Neural cell (in vitro differentiated cells): ENCODE measurements at regions not wholly inside any gene's neighbourhood (a gene's known extent, or its start where the extent isn't known, plus 50 kb on each side); places are given as distances from the start of the nearest gene placed in this dataset.

Source experiments
- H2AFZ ChIP-seq: fragments of 200-600, 300-800 bp; sonication (generic), shearing (Covaris generic); 2 replicates; pipeline ENCODE4 v1.6.0; 2014; ENCODE audit warnings: low read depth, mild to moderate bottlenecking, antibody characterized with exemption, low read length, moderate library complexity
- H3F3A ChIP-seq: fragments of 200-600 bp; shearing (Covaris generic); 2 replicates; pipeline ENCODE4 v1.6.1; 2016; ENCODE audit warnings: mild to moderate bottlenecking, moderate library complexity, mixed read lengths, antibody characterized with exemption, low read length; ENCODE audit not compliant: insufficient read depth, poor library complexity, severe bottlenecking
- H3K27ac ChIP-seq: fragments of 200-600, 300-800 bp; sonication (generic), shearing (Covaris generic); 2 replicates; pipeline ENCODE4 v1.5.1; 2014; ENCODE audit warnings: mild to moderate bottlenecking, low read length, moderate library complexity
- H3K27me3 ChIP-seq: fragments of 300-800, 200-600 bp; sonication (generic), shearing (Covaris generic); 2 replicates; pipeline ENCODE4 v1.6.0; 2014; ENCODE audit warnings: mild to moderate bottlenecking, low read depth, low read length, moderate library complexity; ENCODE audit not compliant: insufficient read depth
- H3K36me3 ChIP-seq: fragments of 300-800, 200-600 bp; sonication (generic), shearing (Covaris generic); 2 replicates; pipeline ENCODE4 v1.5.1; 2014; ENCODE audit warnings: mild to moderate bottlenecking, antibody characterized with exemption, low read length, moderate library complexity; ENCODE audit not compliant: insufficient read depth
- H3K4me2 ChIP-seq: fragments of 300-800, 200-600 bp; sonication (generic), shearing (Covaris generic); 2 replicates; pipeline ENCODE4 v1.6.0; 2014; ENCODE audit warnings: mild to moderate bottlenecking, low read length
- H3K4me3 ChIP-seq: fragments of 300-800, 200-600 bp; sonication (generic), shearing (Covaris generic); 2 replicates; pipeline ENCODE4 v1.5.1; 2014; ENCODE audit warnings: mild to moderate bottlenecking, low read length, moderate library complexity
- H3K79me2 ChIP-seq: fragments of 200-600 bp; shearing (Covaris generic); replicated peaks from 2 replicates; pipeline ENCODE4 v1.6.0; 2014; ENCODE audit warnings: mild to moderate bottlenecking, low read length, moderate library complexity; ENCODE audit not compliant: insufficient read depth
- H3K9ac ChIP-seq: fragments of 300-800, 200-600 bp; sonication (generic), shearing (Covaris generic); 2 replicates; pipeline ENCODE4 v1.6.1; 2016; ENCODE audit warnings: mild to moderate bottlenecking, low read length, mixed read lengths
- H3K9me2 ChIP-seq: fragments of 200-600 bp; shearing (Covaris generic); 2 replicates; pipeline ENCODE4 v1.6.1; 2016; ENCODE audit warnings: mild to moderate bottlenecking, low read length, mixed read lengths; ENCODE audit not compliant: insufficient read depth
- H3K9me3 ChIP-seq: fragments of 200-600, 300-800 bp; sonication (generic), shearing (Covaris generic); 2 replicates; pipeline ENCODE4 v1.6.1; 2016; ENCODE audit warnings: mild to moderate bottlenecking, mixed run types, low read length, moderate library complexity, mixed read lengths
- H4K20me1 ChIP-seq: fragments of 200-600 bp; shearing (Covaris generic); 2 replicates; pipeline ENCODE4 v1.6.1; 2016; ENCODE audit warnings: mild to moderate bottlenecking, mixed run types; ENCODE audit not compliant: insufficient read depth
- CTCF ChIP-seq: fragments of 450-650 bp; IDR thresholded peaks from 2 replicates; pipeline ENCODE4 v1.5.1; 2014; ENCODE audit warnings: antibody characterized with exemption, mild to moderate bottlenecking, moderate library complexity; ENCODE audit not compliant: poor library complexity, severe bottlenecking
- EP300 ChIP-seq: fragments of 450-650 bp; conservative IDR thresholded peaks from 2 replicates; pipeline ENCODE4 v1.6.1; 2014; ENCODE audit warnings: antibody characterized with exemption, mild to moderate bottlenecking, moderate library complexity; ENCODE audit not compliant: poor library complexity, severe bottlenecking
- EZH2 ChIP-seq: fragments of 200-600, 300-800 bp; shearing (Covaris generic), sonication (generic); IDR thresholded peaks from 2 replicates; pipeline ENCODE4 v1.6.1; 2014; ENCODE audit warnings: antibody characterized with exemption, low read length, borderline replicate concordance, mild to moderate bottlenecking; ENCODE audit not compliant: insufficient read depth, poor library complexity, severe bottlenecking
- MXI1 ChIP-seq: fragments of 450-650 bp; conservative IDR thresholded peaks from 2 replicates; pipeline ENCODE4 v1.6.1; 2014; ENCODE audit warnings: antibody characterized with exemption, mild to moderate bottlenecking; ENCODE audit not compliant: poor library complexity, severe bottlenecking
- POLR2AphosphoS5 ChIP-seq: IDR thresholded peaks from 2 replicates; pipeline ENCODE4 v1.6.1; 2012
- RAD21 ChIP-seq: fragments of 450-650 bp; conservative IDR thresholded peaks from 2 replicates; pipeline ENCODE4 v1.6.1; 2014; ENCODE audit warnings: antibody characterized with exemption, mild to moderate bottlenecking, moderate library complexity
- SMC3 ChIP-seq: fragments of 450-650 bp; conservative IDR thresholded peaks from 2 replicates; pipeline ENCODE4 v1.6.1; 2014; ENCODE audit warnings: antibody characterized with exemption, mild to moderate bottlenecking, moderate library complexity; ENCODE audit not compliant: poor library complexity
- TAF1 ChIP-seq: IDR thresholded peaks from 2 replicates; pipeline ENCODE4 v1.6.1; 2012; ENCODE audit warnings: low read depth
- TF ChIP-seq, protein P1 (sequence below): IDR thresholded peaks from 2 replicates; pipeline ENCODE4 v1.6.1; 2012; ENCODE audit warnings: borderline replicate concordance

DNA sequence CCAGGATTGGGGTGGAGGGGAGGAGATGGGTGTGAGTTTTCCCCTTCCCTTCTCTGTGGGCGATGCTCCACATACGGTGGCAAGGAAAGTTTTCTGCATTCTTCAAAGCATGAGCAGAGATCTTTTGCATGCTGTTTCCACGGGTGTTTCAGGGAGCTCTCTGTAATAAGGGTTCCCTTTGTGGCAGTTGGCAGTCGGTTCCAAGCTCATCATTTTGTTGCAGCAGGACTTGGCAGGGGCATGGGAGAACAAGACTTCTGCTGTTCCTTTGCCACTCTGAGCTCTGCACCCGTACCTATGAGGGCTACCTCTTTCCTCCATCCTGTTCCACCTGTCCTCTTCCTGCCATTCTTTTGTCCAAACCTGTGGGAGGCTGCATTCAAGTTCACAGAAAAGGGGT is 71.3 kb upstream of the SPRED2 start:
- H3K4me2 ChIP-seq: no peak overlapping the region
- H3K9me2 ChIP-seq: no peaks in the 10 kb centered on the region
- H3K9ac ChIP-seq: no peak overlapping the region
- H3K4me3 ChIP-seq: no peak overlapping the region
- H3F3A ChIP-seq: no peaks in the 10 kb centered on the region
- no peak overlapping the region for H3K27ac ChIP-seq
- H2AFZ ChIP-seq: no peak overlapping the region
- no peaks in the 10 kb centered on the region for H3K27me3 ChIP-seq
- H3K79me2 ChIP-seq: no peaks in the 10 kb centered on the region
- no peaks in the 10 kb centered on the region for H4K20me1 ChIP-seq
- no peaks in the 10 kb centered on the region for H3K36me3 ChIP-seq
- no peak for TF ChIP-seq TAF1
- no peak for TF ChIP-seq RAD21
- no peak for TF ChIP-seq SMC3
- no peak for TF ChIP-seq EZH2
- TF ChIP-seq MXI1: no peak
- no peak for TF ChIP-seq POLR2AphosphoS5
- TF ChIP-seq, protein P1, sequence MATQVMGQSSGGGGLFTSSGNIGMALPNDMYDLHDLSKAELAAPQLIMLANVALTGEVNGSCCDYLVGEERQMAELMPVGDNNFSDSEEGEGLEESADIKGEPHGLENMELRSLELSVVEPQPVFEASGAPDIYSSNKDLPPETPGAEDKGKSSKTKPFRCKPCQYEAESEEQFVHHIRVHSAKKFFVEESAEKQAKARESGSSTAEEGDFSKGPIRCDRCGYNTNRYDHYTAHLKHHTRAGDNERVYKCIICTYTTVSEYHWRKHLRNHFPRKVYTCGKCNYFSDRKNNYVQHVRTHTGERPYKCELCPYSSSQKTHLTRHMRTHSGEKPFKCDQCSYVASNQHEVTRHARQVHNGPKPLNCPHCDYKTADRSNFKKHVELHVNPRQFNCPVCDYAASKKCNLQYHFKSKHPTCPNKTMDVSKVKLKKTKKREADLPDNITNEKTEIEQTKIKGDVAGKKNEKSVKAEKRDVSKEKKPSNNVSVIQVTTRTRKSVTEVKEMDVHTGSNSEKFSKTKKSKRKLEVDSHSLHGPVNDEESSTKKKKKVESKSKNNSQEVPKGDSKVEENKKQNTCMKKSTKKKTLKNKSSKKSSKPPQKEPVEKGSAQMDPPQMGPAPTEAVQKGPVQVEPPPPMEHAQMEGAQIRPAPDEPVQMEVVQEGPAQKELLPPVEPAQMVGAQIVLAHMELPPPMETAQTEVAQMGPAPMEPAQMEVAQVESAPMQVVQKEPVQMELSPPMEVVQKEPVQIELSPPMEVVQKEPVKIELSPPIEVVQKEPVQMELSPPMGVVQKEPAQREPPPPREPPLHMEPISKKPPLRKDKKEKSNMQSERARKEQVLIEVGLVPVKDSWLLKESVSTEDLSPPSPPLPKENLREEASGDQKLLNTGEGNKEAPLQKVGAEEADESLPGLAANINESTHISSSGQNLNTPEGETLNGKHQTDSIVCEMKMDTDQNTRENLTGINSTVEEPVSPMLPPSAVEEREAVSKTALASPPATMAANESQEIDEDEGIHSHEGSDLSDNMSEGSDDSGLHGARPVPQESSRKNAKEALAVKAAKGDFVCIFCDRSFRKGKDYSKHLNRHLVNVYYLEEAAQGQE: no peak
- TF ChIP-seq EP300: no peak
- no peak for TF ChIP-seq CTCF
- no peaks in the 10 kb centered on the region for H3K9me3 ChIP-seq

DNA sequence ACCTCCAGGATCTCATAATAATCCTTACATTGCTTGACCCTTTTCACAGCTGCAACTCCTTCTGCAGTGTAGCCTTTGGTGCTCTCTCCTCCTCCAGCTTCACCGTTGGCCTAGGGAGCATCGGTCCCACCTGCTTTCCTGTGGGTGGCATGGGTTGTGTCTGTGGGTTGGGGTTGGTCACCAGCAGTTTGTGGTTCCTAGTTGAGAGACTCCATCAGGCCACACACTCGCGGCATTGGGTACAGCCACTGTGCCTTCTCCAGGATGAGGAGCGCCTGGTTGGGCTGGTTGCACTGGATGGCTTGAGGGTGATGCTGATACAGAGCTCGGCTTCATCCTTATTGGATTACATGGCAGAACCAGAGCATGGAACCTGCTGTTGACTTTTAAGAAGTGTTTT is 69.4 kb upstream of the SPRED2 start:
- Histone ChIP-seq H4K20me1 (no peaks in the 10 kb centered on the region), H3F3A (no peaks in the 10 kb centered on the region), H3K27ac (no peak overlapping the region), H2AFZ (no peak overlapping the region), H3K36me3 (no peaks in the 10 kb centered on the region), H3K9me3 (no peaks in the 10 kb centered on the region), H3K79me2 (no peaks in the 10 kb centered on the region), H3K4me3 (no peak overlapping the region), H3K4me2 (no peak overlapping the region), H3K9ac (no peak overlapping the region), H3K9me2 (no peaks in the 10 kb centered on the region), H3K27me3 (no peaks in the 10 kb centered on the region)
- TF ChIP-seq SMC3 (no peak), TAF1 (no peak), EZH2 (no peak), MXI1 (no peak), POLR2AphosphoS5 (no peak), EP300 (no peak)
- TF ChIP-seq, protein P1: no peak
